ENCODE measurements at regions not wholly inside any gene's neighbourhood (a gene's known extent, or its start where the extent isn't known, plus 50 kb on each side); places are given as distances from the start of the nearest gene placed in this dataset.

- no peak overlapping the region for H3K4me3 ChIP-seq (ENCODE audit: low read length)
- H3K27ac ChIP-seq (ENCODE audit: low read length): no peak overlapping the region
- TF ChIP-seq CTCF (conservative IDR thresholded peaks at IDR 0.05; ENCODE audit: low read depth, low read length): no peak
- no peak overlapping the region for H2AFZ ChIP-seq (ENCODE audit: low read length)
- H3K79me2 ChIP-seq (ENCODE audit: low read length): no peaks in the 10 kb centered on the region
- H3K4me2 ChIP-seq (ENCODE audit: low read length): no peak overlapping the region
- no peaks in the 10 kb centered on the region for H3K27me3 ChIP-seq (ENCODE audit: low read length)
- H3K36me3 ChIP-seq (ENCODE audit: low read depth, low read length): no peaks in the 10 kb centered on the region
- H3K9me2 ChIP-seq (replicated peaks; ENCODE audit: low read length): no peaks in the 10 kb centered on the region
- no TSS peak for BruUV-seq (replicated peaks)
- DNase-seq (no peak), ATAC-seq (no peak)
- intact Hi-C loops (cut with micrococcal nuclease): no loop called here
- H3K4me1 ChIP-seq (ENCODE audit: insufficient read depth, low read length): no peaks in the 10 kb centered on the region
- H3K9ac ChIP-seq (ENCODE audit: low read length): no peak overlapping the region
- POLR2A ChIA-PET (ENCODE audit: unreplicated experiment): no interaction called here
- H4K20me1 ChIP-seq (ENCODE audit: low read length): no peaks in the 10 kb centered on the region
- H3F3A ChIP-seq (ENCODE audit: low read length, unreplicated experiment): no peaks in the 10 kb centered on the region
- CTCF ChIA-PET: interaction anchor here (0.7 kb wide), 1 partner anchor 124 kb away, joined by 3 read pairs; no protein-coding TSS in a partner anchor
- 0 out of 2 replicates have a peak, but pooled peaks cover 24% of the 10 kb centered on the region for H3K9me3 ChIP-seq (ENCODE audit: low read length)
Measured at GRCh38 chr14:25942090-25942489, 655.7 kb downstream of the NOVA1 start.

GRCh38 chr14:25933731-25934130 lies 664.1 kb downstream of the NOVA1 start:
- no peak for ATAC-seq

DNA sequence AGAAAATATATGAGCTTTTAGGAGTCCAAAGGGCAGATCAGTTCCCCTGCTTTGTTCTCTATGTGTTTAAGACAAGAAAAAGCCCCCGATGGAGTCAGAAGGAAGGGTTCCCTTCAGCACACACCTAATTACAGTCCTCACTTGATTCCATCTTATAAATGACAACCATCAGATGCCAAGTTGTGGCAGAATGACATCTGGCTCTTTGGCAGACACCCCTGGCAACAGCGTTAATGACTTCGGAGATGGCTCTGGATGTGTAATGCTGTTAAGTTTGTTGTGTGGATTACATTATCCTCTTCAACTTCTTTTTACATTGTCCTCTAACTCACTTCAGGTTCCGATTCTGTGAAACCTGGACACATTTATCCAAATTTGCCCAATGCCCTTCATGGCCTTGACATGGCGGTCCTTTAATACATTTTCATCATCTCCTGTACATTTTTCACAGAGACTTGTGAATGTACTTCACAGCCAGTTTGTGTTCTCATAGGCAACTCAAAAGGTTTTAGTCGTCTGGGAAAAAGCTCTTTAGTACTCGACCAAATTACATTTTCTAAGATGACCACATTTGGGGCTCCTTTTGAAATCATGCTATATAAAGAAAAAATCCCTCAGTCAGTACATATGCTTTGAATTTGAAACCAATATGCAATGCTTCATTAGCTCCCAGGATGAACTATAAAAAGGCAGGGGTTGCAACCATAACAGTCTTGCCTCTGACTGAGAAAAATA lies 667.8 kb downstream of the NOVA1 start:
- H3F3A ChIP-seq (ENCODE audit: low read length, unreplicated experiment): no peaks in the 10 kb centered on the region
- H3K9me3 ChIP-seq (ENCODE audit: low read length): peaks cover 15% of the 10 kb centered on the region; the same call in 1 of the 2 replicates
- H3K27ac ChIP-seq (ENCODE audit: low read length): no peak overlapping the region
- no peak for DNase-seq
- H4K20me1 ChIP-seq (ENCODE audit: low read length): no peaks in the 10 kb centered on the region
- H3K4me1 ChIP-seq (ENCODE audit: insufficient read depth, low read length): no peaks in the 10 kb centered on the region
- no peaks in the 10 kb centered on the region for H3K79me2 ChIP-seq (ENCODE audit: low read length)
- H3K27me3 ChIP-seq (ENCODE audit: low read length): no peaks in the 10 kb centered on the region
- no TSS peak for BruUV-seq (replicated peaks)
- ATAC-seq: no peak
- ChIA-PET CTCF (no interaction called here), POLR2A (ENCODE audit: unreplicated experiment) (no interaction called here)
- TF ChIP-seq CTCF (conservative IDR thresholded peaks at IDR 0.05; ENCODE audit: low read depth, low read length): no peak
- no peak for TF ChIP-seq EZH2phosphoT487 (IDR thresholded peaks at IDR 0.05; ENCODE audit: borderline replicate concordance, low read length)
- TF ChIP-seq EZH2 (IDR thresholded peaks at IDR 0.05; ENCODE audit: low read length, unreplicated experiment): no peak
- no peak overlapping the region for H3K4me3 ChIP-seq (ENCODE audit: low read length)
- H3K9ac ChIP-seq (ENCODE audit: low read length): no peak overlapping the region
- no peaks in the 10 kb centered on the region for H3K9me2 ChIP-seq (replicated peaks; ENCODE audit: low read length)
- H3K4me2 ChIP-seq (ENCODE audit: low read length): no peak overlapping the region
- no peak overlapping the region for H2AFZ ChIP-seq (ENCODE audit: low read length)
- no peaks in the 10 kb centered on the region for H3K36me3 ChIP-seq (ENCODE audit: low read depth, low read length)
- intact Hi-C loops (cut with micrococcal nuclease): no loop called here

More at GRCh38 chr14:25933731-25934130, 664.1 kb downstream of the NOVA1 start:
- H3K79me2 ChIP-seq (ENCODE audit: low read length): no peaks in the 10 kb centered on the region
- H3K27ac ChIP-seq (ENCODE audit: low read length): no peak overlapping the region
- H3K4me2 ChIP-seq (ENCODE audit: low read length): no peak overlapping the region
- H3K9me3 ChIP-seq (ENCODE audit: low read length): peaks cover 20% of the 10 kb centered on the region
- H3K4me1 ChIP-seq (ENCODE audit: insufficient read depth, low read length): no peaks in the 10 kb centered on the region
- CTCF ChIA-PET: no interaction called here
- H3K4me3 ChIP-seq (ENCODE audit: low read length): no peak overlapping the region
- no peaks in the 10 kb centered on the region for H4K20me1 ChIP-seq (ENCODE audit: low read length)
- POLR2A ChIA-PET (ENCODE audit: unreplicated experiment): no interaction called here
- H2AFZ ChIP-seq (ENCODE audit: low read length): no peak overlapping the region
- no peak overlapping the region for H3K9ac ChIP-seq (ENCODE audit: low read length)
- no peaks in the 10 kb centered on the region for H3F3A ChIP-seq (ENCODE audit: low read length, unreplicated experiment)
- intact Hi-C loops (cut with micrococcal nuclease): no loop called here
- no TSS peak for BruUV-seq (replicated peaks)
- DNase-seq: no peak
- H3K9me2 ChIP-seq (replicated peaks; ENCODE audit: low read length): no peaks in the 10 kb centered on the region
- TF ChIP-seq EZH2 (IDR thresholded peaks at IDR 0.05; ENCODE audit: low read length, unreplicated experiment) (no peak), CTCF (conservative IDR thresholded peaks at IDR 0.05; ENCODE audit: low read depth, low read length) (no peak), EZH2phosphoT487 (IDR thresholded peaks at IDR 0.05; ENCODE audit: borderline replicate concordance, low read length) (no peak)
- no peaks in the 10 kb centered on the region for H3K36me3 ChIP-seq (ENCODE audit: low read depth, low read length)
- H3K27me3 ChIP-seq (ENCODE audit: low read length): no peaks in the 10 kb centered on the region
